Neuron (in vitro differentiated cells): ENCODE measurements at regions not wholly inside any gene's neighbourhood (a gene's known extent, or its start where the extent isn't known, plus 50 kb on each side); places are given as distances from the start of the nearest gene placed in this dataset.

ENCODE experiments used
- H2AFZ ChIP-seq: one replicate; pipeline ENCODE4 v1.6.1; 2013; ENCODE audit warnings: low read depth, mild to moderate bottlenecking, inconsistent platforms, low read length, moderate library complexity
- H3K27me3 ChIP-seq: one replicate; pipeline ENCODE4 v1.6.1; 2013; ENCODE audit warnings: low read length; ENCODE audit not compliant: insufficient read depth
- H3K36me3 ChIP-seq: one replicate; pipeline ENCODE4 v1.6.1; 2013; ENCODE audit warnings: low read length; ENCODE audit not compliant: insufficient read depth
- H3K4me1 ChIP-seq: one replicate; pipeline ENCODE4 v1.6.1; 2013; ENCODE audit warnings: low read length; ENCODE audit not compliant: insufficient read depth
- H3K4me3 ChIP-seq: 2 replicates; pipeline ENCODE4 v1.5.1; 2013; ENCODE audit warnings: mild to moderate bottlenecking, low read length, moderate library complexity
- H3K9me3 ChIP-seq: one replicate; pipeline ENCODE4 v1.6.1; 2013; ENCODE audit warnings: low read length

DNA sequence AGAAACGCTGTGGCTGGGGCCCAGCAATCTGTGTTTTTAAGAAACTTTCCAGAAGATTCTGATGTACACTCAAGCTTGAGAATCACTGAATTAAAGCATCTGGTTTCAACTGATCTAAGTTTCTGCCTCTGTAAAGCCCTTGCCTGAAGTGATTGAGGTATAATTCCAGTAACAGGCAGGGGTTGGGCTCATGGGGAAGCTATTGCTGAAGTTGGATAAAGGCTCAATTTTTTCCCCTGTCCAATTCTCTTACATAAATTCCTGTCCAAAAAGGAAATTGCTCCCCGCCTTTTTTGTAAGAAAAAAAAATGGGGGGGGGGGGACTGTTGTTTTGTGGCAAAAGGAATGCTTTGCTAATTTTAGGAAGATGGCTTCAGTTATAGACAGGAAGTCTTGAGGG, 337.4 kb downstream of the NUAK1 start:
- H3K4me1 ChIP-seq = peaks cover 3% of the 10 kb centered on the region
- H3K9me3 ChIP-seq = peaks cover 5% of the 10 kb centered on the region
- no peaks in the 10 kb centered on the region for H3K27me3 ChIP-seq
- no peak overlapping the region for H3K4me3 ChIP-seq
- H3K36me3 ChIP-seq = no peaks in the 10 kb centered on the region
- no peak overlapping the region for H2AFZ ChIP-seq

- H2AFZ ChIP-seq = no peak overlapping the region
- peaks cover 3% of the 10 kb centered on the region for H3K4me1 ChIP-seq
- no peaks in the 10 kb centered on the region for H3K27me3 ChIP-seq
- peaks cover 5% of the 10 kb centered on the region for H3K9me3 ChIP-seq
- no peak overlapping the region for H3K4me3 ChIP-seq
- no peaks in the 10 kb centered on the region for H3K36me3 ChIP-seq
Observed at GRCh38 chr12:105803292-105803691, 335.5 kb downstream of the NUAK1 start.

DNA sequence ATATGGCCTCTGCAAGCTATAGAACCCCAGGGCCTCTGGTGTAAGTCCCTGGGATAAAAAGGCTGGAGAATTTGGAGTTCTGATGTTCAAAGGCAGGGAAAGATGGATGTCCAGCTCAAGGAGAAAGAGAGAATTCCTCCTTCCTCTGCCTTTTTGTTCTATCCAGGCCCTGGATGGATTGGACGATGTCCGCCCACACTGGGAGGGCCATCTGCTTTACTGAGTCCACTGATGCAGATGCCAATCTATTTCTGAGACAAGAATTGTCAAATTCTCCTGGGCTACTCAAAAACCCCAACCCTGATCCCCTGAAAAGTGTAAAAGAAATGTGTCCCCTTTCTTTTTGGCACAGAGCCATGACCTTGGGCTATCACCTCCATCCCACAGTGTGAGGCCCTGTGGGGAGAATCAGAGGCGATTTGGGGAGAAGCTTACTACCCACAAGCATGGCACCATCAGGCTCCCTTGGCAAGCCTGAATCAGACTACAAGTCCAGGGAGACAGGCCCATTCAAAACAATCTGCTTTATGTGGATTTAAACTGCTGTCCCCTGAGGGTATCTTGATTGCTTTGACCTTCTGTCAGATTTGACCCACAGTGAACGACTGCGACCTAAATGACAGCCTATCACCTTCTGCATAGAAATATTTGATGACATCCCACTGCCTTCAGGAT, 334.0 kb downstream of the NUAK1 start:
- Histone ChIP-seq H3K36me3 (no peaks in the 10 kb centered on the region), H3K4me1 (peaks cover 3% of the 10 kb centered on the region), H3K9me3 (peaks cover 5% of the 10 kb centered on the region), H2AFZ (no peak overlapping the region), H3K4me3 (no peak overlapping the region), H3K27me3 (no peaks in the 10 kb centered on the region)

GRCh38 chr12:105805730-105806399, 332.9 kb downstream of the NUAK1 start:
- Histone ChIP-seq H3K9me3 (peaks cover 1% of the 10 kb centered on the region), H3K4me3 (no peak overlapping the region), H3K27me3 (no peaks in the 10 kb centered on the region), H3K4me1 (peaks cover 3% of the 10 kb centered on the region), H2AFZ (no peak overlapping the region), H3K36me3 (no peaks in the 10 kb centered on the region)

DNA sequence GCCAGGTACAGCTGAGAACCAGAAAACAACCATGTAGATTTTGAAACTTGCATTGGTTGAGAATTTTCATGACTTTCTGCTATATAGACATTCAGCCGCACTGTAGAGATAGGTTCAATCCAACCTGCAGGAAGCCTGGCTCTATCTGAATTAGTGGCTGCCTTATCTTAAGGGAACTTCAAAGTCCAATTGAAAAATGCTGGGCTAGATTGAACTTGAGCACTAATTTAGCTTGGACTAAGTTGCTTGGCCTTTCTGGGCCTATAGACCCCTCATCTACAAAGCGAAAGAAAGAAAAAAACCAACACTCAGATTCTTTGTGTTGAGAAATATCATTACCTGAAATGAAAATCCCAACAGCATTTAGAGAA, 332.4 kb downstream of the NUAK1 start:
- Histone ChIP-seq H2AFZ (no peak overlapping the region), H3K4me1 (peaks cover 3% of the 10 kb centered on the region), H3K9me3 (peaks cover 1% of the 10 kb centered on the region)

DNA sequence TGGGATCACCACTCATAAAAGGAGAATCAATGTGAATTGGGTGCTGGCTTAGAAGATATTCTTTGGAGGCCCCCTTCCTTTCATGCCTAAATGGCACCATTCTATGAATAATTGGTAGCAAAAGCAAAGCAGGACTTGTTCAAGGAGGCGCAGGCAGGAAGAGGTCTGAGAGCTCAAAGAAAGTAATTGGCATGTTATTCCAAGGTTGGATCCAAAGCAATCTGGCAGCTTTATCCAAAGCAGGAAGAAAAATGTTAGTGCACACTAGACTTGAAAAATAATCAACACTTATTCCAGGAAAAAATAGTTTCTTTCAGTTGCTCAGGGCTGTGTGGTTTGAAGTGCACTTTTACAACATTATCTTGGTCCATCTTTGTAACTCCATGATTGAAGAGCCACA, 326.4 kb downstream of the NUAK1 start:
- H2AFZ ChIP-seq = no peak overlapping the region
- H3K4me3 ChIP-seq = no peak overlapping the region
- H3K4me1 ChIP-seq = peaks cover 14% of the 10 kb centered on the region
- H3K27me3 ChIP-seq = no peaks in the 10 kb centered on the region
- H3K36me3 ChIP-seq = no peaks in the 10 kb centered on the region
- H3K9me3 ChIP-seq = no peaks in the 10 kb centered on the region

More for the DNA sequence above, 332.4 kb downstream of the NUAK1 start:
- Histone ChIP-seq H3K4me3 (no peak overlapping the region), H3K36me3 (no peaks in the 10 kb centered on the region), H3K27me3 (no peaks in the 10 kb centered on the region)

DNA sequence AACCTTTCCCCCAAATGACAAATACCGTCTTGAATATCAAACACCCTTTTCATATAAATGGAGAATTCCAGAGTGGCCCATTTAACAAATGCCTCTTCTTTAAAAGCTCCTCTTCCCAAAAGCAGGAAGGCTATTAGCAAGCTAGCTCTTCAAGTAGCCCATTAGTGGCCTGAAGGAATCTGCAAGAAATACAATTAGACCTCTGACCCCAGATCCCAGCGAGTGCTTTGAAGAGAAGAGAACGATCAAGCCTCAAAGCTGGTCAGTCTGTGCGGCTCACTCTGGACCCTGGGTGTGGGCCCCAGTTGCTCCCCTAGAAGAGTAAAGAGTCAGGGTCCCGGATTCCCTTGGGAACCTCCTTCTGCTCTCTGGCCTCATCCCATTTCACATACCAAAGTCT, 325.6 kb downstream of the NUAK1 start:
- no peak overlapping the region for H2AFZ ChIP-seq
- H3K4me3 ChIP-seq = no peak overlapping the region
- H3K27me3 ChIP-seq = no peaks in the 10 kb centered on the region
- H3K9me3 ChIP-seq = no peaks in the 10 kb centered on the region
- H3K36me3 ChIP-seq = no peaks in the 10 kb centered on the region
- peaks cover 14% of the 10 kb centered on the region for H3K4me1 ChIP-seq

GRCh38 chr12:105814283-105814682, 324.5 kb downstream of the NUAK1 start:
- Histone ChIP-seq H3K9me3 (no peaks in the 10 kb centered on the region), H3K36me3 (no peaks in the 10 kb centered on the region), H3K4me1 (peaks cover 22% of the 10 kb centered on the region), H2AFZ (no peak overlapping the region), H3K4me3 (no peak overlapping the region), H3K27me3 (no peaks in the 10 kb centered on the region)

GRCh38 chr12:105819549-105819948, 319.2 kb downstream of the NUAK1 start:
- no peaks in the 10 kb centered on the region for H3K36me3 ChIP-seq
- no peaks in the 10 kb centered on the region for H3K9me3 ChIP-seq
- peaks cover 31% of the 10 kb centered on the region for H3K4me1 ChIP-seq
- H2AFZ ChIP-seq = no peak overlapping the region
- no peak overlapping the region for H3K4me3 ChIP-seq
- no peaks in the 10 kb centered on the region for H3K27me3 ChIP-seq

DNA sequence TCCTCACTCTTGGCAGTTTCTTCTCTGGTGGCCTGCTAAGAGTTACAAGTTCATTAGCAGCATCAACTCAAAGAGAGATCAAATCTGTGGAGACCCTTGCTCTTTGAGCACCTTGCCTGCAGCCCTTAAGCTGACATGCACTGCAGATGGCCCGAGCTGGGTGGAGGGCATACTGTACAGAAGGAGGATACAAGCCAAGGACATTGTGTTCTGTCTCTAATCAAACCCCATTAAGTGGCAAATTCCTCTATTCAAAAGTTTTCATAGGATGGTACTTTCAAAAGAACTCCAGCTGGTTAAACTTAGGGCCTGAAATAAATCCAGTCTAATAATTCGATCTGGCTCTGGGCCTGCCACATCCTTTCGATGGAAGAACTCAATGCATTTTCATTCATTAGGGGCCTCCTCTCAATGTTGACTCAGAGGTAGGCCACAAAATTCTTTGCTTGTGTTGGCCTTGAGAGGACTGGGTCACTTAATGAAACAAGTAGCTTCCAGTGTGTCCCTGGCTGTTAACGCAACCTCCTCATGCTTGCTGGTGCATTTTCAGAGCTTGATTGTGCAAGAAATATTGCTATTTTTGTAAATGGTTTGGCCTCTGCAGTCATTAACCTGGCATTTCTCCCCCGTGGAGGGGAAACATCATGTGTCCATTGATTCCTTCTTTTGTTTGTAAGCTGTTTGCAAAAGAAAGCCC, 318.2 kb downstream of the NUAK1 start:
- no peaks in the 10 kb centered on the region for H3K27me3 ChIP-seq
- no peaks in the 10 kb centered on the region for H3K9me3 ChIP-seq
- H3K4me3 ChIP-seq = no peak overlapping the region
- peaks cover 31% of the 10 kb centered on the region for H3K4me1 ChIP-seq
- no peaks in the 10 kb centered on the region for H3K36me3 ChIP-seq
- no peak overlapping the region for H2AFZ ChIP-seq

DNA sequence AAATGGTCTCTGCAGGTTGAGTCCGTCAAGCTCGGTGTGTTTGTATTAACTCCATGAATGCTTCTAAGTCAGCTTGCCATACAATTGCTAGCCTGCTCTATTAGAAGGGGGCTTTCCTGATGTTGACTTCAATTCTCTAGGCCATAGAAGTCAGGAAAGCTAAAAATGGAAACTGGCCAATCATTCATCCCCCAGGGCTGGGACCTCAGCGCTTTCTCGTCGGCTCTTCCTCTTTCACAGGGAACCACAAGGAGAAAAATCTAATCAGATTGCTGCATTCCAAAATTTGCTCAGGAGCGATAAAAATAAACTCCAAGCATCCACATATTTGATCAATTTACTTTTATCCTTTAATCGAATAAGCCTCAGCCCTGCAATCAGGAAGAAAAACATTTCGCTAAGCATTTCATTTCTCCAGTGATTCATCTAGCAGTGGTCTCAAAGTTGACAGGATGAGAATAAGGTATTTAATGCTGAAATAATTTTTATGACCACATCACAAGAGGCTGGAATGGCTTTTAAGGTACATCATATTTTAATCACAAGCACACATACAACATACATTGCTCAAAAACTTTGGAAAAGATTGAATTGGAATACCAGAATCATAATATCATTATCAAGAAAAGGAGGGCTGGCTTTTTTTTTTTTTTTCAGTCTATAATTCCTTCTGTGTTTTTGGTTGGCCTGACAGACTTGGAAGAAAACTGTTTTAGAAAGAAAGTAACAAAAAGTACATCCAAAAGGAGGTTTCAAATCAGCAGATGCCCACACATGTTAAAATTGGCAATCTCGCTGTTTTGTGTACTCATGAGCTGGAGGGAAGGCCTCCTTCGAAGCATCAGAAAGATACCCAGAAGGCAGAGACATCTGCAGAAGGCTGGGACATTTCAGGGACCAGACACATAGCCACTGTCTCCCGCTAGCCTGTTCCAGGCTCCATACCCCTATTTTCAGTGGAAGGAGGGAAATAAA, 316.3 kb downstream of the NUAK1 start:
- Histone ChIP-seq H3K9me3 (no peaks in the 10 kb centered on the region), H2AFZ (no peak overlapping the region), H3K4me3 (no peak overlapping the region), H3K27me3 (no peaks in the 10 kb centered on the region), H3K4me1 (peaks cover 31% of the 10 kb centered on the region), H3K36me3 (no peaks in the 10 kb centered on the region)

GRCh38 chr12:105823810-105824209, 314.9 kb downstream of the NUAK1 start:
- no peaks in the 10 kb centered on the region for H3K9me3 ChIP-seq

More at GRCh38 chr12:105823810-105824209, 314.9 kb downstream of the NUAK1 start:
- Histone ChIP-seq H3K4me1 (peaks cover 28% of the 10 kb centered on the region), H3K36me3 (no peaks in the 10 kb centered on the region), H3K4me3 (no peak overlapping the region), H2AFZ (no peak overlapping the region), H3K27me3 (no peaks in the 10 kb centered on the region)
